22Rv1 (cell line): ENCODE measurements at regions not wholly inside any gene's neighbourhood (a gene's known extent, or its start where the extent isn't known, plus 50 kb on each side); places are given as distances from the start of the nearest gene placed in this dataset.

Source experiments
- CTCF ChIP-seq: fragments of 450-650 bp; IDR thresholded peaks from 2 replicates; pipeline ENCODE4 v1.5.1; 2017; ENCODE audit warnings: mild to moderate bottlenecking
- ZFX ChIP-seq: fragments of 450-650 bp; IDR thresholded peaks from 2 replicates; pipeline ENCODE4 v1.6.1; 2017; ENCODE audit warnings: antibody characterized with exemption, borderline replicate concordance

DNA sequence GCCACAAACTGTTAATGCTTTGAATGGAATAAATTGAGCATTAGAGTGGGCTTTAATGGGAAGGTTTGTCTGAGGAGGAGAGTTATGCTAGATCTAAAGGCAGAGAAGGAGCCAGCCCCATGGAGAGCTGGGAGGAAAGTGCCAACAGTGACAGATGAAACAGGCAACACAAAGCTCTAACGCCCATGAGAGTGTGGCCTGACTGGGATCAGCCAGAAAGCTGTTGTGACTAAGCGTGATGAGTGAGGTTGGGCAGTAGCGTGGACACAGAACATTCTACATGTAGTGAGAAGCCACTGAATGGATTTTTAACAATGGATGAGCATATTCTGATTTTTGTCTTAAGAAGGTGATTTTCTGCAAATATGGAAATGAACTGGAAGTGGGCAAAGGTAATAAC lies 185.3 kb upstream of the SIX2 start:
- no peak for TF ChIP-seq CTCF
- TF ChIP-seq ZFX: no peak
